H1 (cell line): ENCODE measurements at regions not wholly inside any gene's neighbourhood (a gene's known extent, or its start where the extent isn't known, plus 50 kb on each side); places are given as distances from the start of the nearest gene placed in this dataset.

Experiments
- EZH2 ChIP-seq: fragments of 200-600 bp; sonication (generic); IDR thresholded peaks from 2 replicates; pipeline ENCODE4 v1.7.1; 2012; ENCODE audit warnings: low read depth, mild to moderate bottlenecking, moderate library complexity, low read length, inconsistent platforms; ENCODE audit not compliant: severe bottlenecking
- JUN ChIP-seq: IDR thresholded peaks from 2 replicates; pipeline ENCODE4 v1.6.1; 2011; ENCODE audit warnings: low read depth, mild to moderate bottlenecking, improper control_type of control experiment, low read length
- KDM4A ChIP-seq: IDR thresholded peaks from one replicate; pipeline ENCODE4 v1.7.1; 2012; ENCODE audit warnings: low read depth, mild to moderate bottlenecking, moderate library complexity, low read length, inconsistent platforms; ENCODE audit not compliant: severe bottlenecking
- NANOG ChIP-seq: IDR thresholded peaks from 2 replicates; pipeline ENCODE4 v1.6.1; 2011; ENCODE audit warnings: low read length, low read depth, mild to moderate bottlenecking, inconsistent platforms; ENCODE audit not compliant: insufficient read depth, poor library complexity, severe bottlenecking

DNA sequence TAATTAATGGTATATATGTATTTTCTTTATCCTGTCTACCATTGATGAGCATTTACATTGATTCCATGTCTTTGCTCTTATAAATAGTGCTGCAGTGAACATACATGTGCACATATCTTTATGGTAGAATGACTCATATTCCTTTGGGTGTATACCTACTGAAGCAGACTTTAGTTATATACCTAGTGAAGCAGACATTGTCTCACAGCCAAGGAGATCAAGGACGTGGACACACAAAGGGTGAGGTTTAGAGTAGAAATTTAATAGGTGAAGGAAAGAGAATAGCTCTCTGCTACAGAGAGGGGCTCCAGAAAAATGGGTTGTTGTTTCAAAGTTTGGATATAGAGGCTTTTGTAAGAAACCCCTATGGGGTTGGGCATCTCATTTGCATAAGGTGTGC, 700.3 kb downstream of the CDH11 start (continued):
- TF ChIP-seq NANOG = no peak
- no peak for TF ChIP-seq KDM4A
- TF ChIP-seq JUN = no peak
- no peak for TF ChIP-seq EZH2
